ENCODE measurements at regions not wholly inside any gene's neighbourhood (a gene's known extent, or its start where the extent isn't known, plus 50 kb on each side); places are given as distances from the start of the nearest gene placed in this dataset.

GRCh38 chr4:182971702-182972101 is 54.5 kb upstream of the DCTD start:
- H3K4me2 ChIP-seq (ENCODE audit: low read depth, low read length): no peak overlapping the region
- POLR2A ChIA-PET: no interaction called here
- CTCF ChIA-PET (ENCODE audit: low intra/inter-chr PET ratio, low total read pairs): no interaction called here
- no peak overlapping the region for H3K4me3 ChIP-seq (replicated peaks in 1 of 3; ENCODE audit: insufficient read depth in 1 of 3, low read depth in 2 of 3, low read length in 3 of 3)
- H3K27me3 ChIP-seq (ENCODE audit: control insufficient read depth in 1 of 2, insufficient read depth in 2 of 2, low read length in 2 of 2): peaks cover 0 to 6% of the 10 kb centered on the region in 2 experiments; a peak in 2 of 5 replicates
- H3K79me2 ChIP-seq (ENCODE audit: insufficient read depth, low read length): no peaks in the 10 kb centered on the region
- H2AFZ ChIP-seq (ENCODE audit: low read length): no peak overlapping the region
- H3K9ac ChIP-seq (ENCODE audit: insufficient read depth, low read depth, low read length): no peak overlapping the region
- no peaks in the 10 kb centered on the region for H4K20me1 ChIP-seq (ENCODE audit: insufficient read depth, low read length)
- in situ Hi-C loops (cut with HindIII; ENCODE audit: extremely low pct_ligation_motif_present, low pct_unique_long_range_greater_than_20kb) (no loop called here), intact Hi-C loops (cut with micrococcal nuclease; ENCODE audit: unreplicated experiment) (no loop called here)
- TF ChIP-seq ZFY (CRISPR knock-in tag; IDR thresholded peaks at IDR 0.05) (no peak), ZFP36 (IDR thresholded peaks at IDR 0.05; ENCODE audit: borderline replicate concordance, low read depth, low read length, partially characterized antibody) (no peak), EZH2 (conservative IDR thresholded peaks at IDR 0.05; ENCODE audit: low read depth, low read length) (no peak), ZNF121 (CRISPR knock-in tag; IDR thresholded peaks at IDR 0.05) (no peak), KLF12 (CRISPR knock-in tag; IDR thresholded peaks at IDR 0.05; ENCODE audit: borderline replicate concordance) (no peak), NFIC (IDR thresholded peaks at IDR 0.05; ENCODE audit: low read length) (no peak), MXI1 (IDR thresholded peaks at IDR 0.05; ENCODE audit: borderline replicate concordance, low read depth, low read length) (no peak), NRL (CRISPR knock-in tag; IDR thresholded peaks at IDR 0.05; ENCODE audit: borderline replicate concordance) (no peak), GLI4 (CRISPR knock-in tag; IDR thresholded peaks at IDR 0.05; ENCODE audit: borderline replicate concordance) (no peak), KLF15 (CRISPR knock-in tag; IDR thresholded peaks at IDR 0.05; ENCODE audit: borderline replicate concordance) (no peak), GMEB1 (CRISPR knock-in tag; IDR thresholded peaks at IDR 0.05; ENCODE audit: borderline replicate concordance) (no peak), LBX2 (CRISPR knock-in tag; IDR thresholded peaks at IDR 0.05; ENCODE audit: borderline replicate concordance) (no peak), AHDC1 (CRISPR knock-in tag; IDR thresholded peaks at IDR 0.05; ENCODE audit: borderline replicate concordance) (no peak)
- WGBS (ENCODE audit: low lambda C conversion rate): 52% methylated on average over 3 of the region's 3 CpGs
- no peaks in the 10 kb centered on the region for H3K36me3 ChIP-seq (replicated peaks in 1 of 2; ENCODE audit: control insufficient read depth in 1 of 2, insufficient read depth in 2 of 2, low read length in 2 of 2)
- H3K4me1 ChIP-seq (ENCODE audit: insufficient read depth, low read length): no peaks in the 10 kb centered on the region
- BruUV-seq (replicated peaks): no TSS peak
- ATAC-seq (no peak), FAIRE-seq (no peak), DNase-seq (ENCODE audit: low spot score) (no peak)
- H3K9me3 ChIP-seq (ENCODE audit: low read length): no peaks in the 10 kb centered on the region
- H3K27ac ChIP-seq (ENCODE audit: extremely low read length, insufficient read depth, low read length): no peak overlapping the region

All from HepG2 (cell line).